Kidney tubule cell (primary cell): ENCODE measurements at regions not wholly inside any gene's neighbourhood (a gene's known extent, or its start where the extent isn't known, plus 50 kb on each side); places are given as distances from the start of the nearest gene placed in this dataset.
"Not testable (repeated sequence)": the region's sequence is repeated elsewhere in the genome, so short reads cannot be mapped to it uniquely, and the experiment has no call there.

ENCODE experiments used
- DNase-seq: peaks from one replicate; pipeline ENCODE4 v3.0.0-alpha.2; 2018; ENCODE audit warnings: low spot score

GRCh38 chr14:39680777-39681176, 248.5 kb upstream of the FBXO33 start:
- DNase-seq = no peak

- no peak for DNase-seq
These were observed 241.5 kb upstream of the FBXO33 start for GRCh38 chr14:39673734-39674133.

- peak; percentile 65 for DNase-seq
These were observed 241.1 kb upstream of the FBXO33 start for GRCh38 chr14:39673270-39673711.

- DNase-seq = peak; percentile 45
These were observed 236.2 kb upstream of the FBXO33 start for GRCh38 chr14:39668449-39668848.

GRCh38 chr14:39666386-39666785, 234.2 kb upstream of the FBXO33 start:
- DNase-seq = peak; percentile 58

GRCh38 chr14:39665075-39665475, 232.8 kb upstream of the FBXO33 start:
- DNase-seq = no peak

- DNase-seq = no peak
These were observed 232.4 kb upstream of the FBXO33 start for GRCh38 chr14:39664646-39665045.

- peak; percentile 32 for DNase-seq
These were observed 209.0 kb upstream of the FBXO33 start for GRCh38 chr14:39641224-39641623.

- DNase-seq = not testable (repeated sequence)
These were observed 206.8 kb upstream of the FBXO33 start for GRCh38 chr14:39639009-39639408.

- DNase-seq = no peak
These were observed 195.9 kb upstream of the FBXO33 start for GRCh38 chr14:39628087-39628486.

GRCh38 chr14:39626589-39627576, 194.7 kb upstream of the FBXO33 start:
- no peak for DNase-seq

GRCh38 chr14:39621678-39622077, 189.4 kb upstream of the FBXO33 start:
- DNase-seq = no peak

- DNase-seq = no peak
These were observed 189.0 kb upstream of the FBXO33 start for GRCh38 chr14:39621223-39621622.

- DNase-seq = peak; percentile 65
These were observed 185.3 kb upstream of the FBXO33 start for GRCh38 chr14:39617537-39617936.

- DNase-seq = no peak
These were observed 183.1 kb upstream of the FBXO33 start for GRCh38 chr14:39615352-39615751.

GRCh38 chr14:39614297-39614923, 182.2 kb upstream of the FBXO33 start:
- DNase-seq = no peak

- no peak for DNase-seq
These were observed 176.9 kb upstream of the FBXO33 start for GRCh38 chr14:39609119-39609518.

- DNase-seq = no peak
These were observed 175.7 kb upstream of the FBXO33 start for GRCh38 chr14:39607978-39608377.

GRCh38 chr14:39603942-39604341, 171.7 kb upstream of the FBXO33 start:
- no peak for DNase-seq

GRCh38 chr14:39593377-39593776, 161.1 kb upstream of the FBXO33 start:
- no peak for DNase-seq

GRCh38 chr14:39592116-39592789, 160.0 kb upstream of the FBXO33 start:
- DNase-seq = no peak

GRCh38 chr14:39589882-39590281, 157.6 kb upstream of the FBXO33 start:
- not testable (repeated sequence) for DNase-seq
